ENCODE measurements at regions not wholly inside any gene's neighbourhood (a gene's known extent, or its start where the extent isn't known, plus 50 kb on each side); places are given as distances from the start of the nearest gene placed in this dataset.

DNA sequence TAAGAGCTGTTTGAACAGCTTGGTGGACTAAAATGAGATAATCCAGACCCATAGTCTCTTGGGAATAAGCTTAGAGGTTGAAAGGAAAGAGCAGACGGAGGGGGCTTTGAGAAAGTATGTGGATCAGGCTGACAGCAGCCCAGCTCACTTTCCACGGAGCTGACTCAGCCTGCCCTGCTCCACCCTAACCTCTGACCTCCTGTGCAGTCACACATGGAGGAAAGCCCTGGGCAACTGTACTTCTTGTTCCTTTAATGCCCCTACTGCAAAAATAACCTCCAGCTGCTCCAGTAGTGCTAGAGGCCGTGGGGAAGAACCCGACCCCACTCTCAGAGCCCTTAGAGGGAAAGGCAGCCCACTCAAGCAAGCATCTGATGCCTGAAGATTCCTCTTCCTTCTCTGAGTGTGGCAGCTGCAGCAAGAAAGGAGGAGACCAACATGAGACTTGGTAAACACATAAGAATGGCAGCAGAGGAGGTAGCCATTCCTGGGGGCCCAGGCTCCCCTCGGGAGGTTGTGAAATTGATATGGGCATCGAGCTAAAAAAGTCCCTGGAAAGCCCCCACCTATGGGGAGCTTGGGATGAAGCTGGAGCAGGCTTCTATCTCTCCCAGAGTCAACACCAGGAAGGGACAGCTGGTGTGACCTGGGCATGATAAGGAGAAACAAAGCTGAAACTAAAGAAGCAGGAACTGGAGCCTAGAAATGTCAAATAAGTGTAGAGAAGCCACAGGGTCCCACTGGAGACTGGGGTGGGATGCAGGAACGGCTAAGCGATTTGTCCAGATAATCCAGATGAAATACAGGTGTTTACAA, 204.3 kb downstream of the PIK3R1 start:
- Histone ChIP-seq H4K20me1 (no peaks in the 10 kb centered on the region), H3K4me3 (no peak overlapping the region), H3K9ac (no peak overlapping the region), H3K9me3 (replicated peaks in 1 of 11) (no peaks in the 10 kb centered on the region), H3K4me1 (peaks cover 20 to 52% (median 26%) of the 10 kb centered on the region in 10 experiments), H3K27ac (peak overlapping the region in 1 of 11 experiments; percentile 39; a peak in 1 of 22 replicates), H3K4me2 (peak overlapping the region; percentile 45 to 78 (median 55)), H3K27me3 (no peaks in the 10 kb centered on the region), H3K36me3 (no peaks in the 10 kb centered on the region)
- no peak for TF ChIP-seq Cebpa-rat (IDR thresholded peaks at IDR 0.05)

DNA sequence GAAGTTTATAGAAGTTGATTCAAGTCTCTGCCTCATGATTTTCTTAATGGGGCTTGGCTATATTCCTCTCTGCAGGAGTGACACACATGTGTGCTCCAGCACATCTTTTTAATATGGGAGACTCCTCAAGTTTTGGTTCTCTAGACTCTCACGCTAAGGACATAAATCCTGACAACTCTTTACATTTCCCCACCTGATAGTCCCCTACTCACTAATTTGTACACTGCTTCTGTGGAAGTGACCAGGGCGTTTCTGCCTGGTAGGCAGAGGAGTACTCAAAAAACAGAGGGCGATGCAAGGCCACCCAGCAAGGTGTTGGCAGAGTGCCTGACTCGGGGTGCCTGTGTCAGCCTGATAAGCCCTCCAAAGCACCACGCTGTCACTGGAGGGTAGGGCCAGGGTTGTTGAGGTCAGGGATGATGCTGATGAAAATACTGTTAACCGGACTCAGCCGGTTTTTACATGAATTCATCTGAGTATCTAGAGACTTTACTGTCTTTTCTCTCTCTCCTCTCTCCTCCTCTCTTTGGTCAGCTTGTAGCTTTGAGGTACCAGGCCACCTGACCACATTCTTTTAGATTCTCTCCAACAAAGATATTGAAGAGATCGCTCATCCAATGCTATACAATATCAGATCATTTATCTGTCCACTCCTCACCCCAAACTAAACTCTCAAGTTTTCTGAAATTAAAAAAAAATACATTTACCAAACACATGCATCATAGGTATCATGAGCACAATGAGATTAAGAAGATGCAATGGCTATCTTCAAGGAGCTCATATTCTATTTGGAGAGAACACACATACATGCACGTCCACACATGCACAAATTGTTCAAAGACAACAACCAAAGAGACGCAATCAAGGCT, 205.2 kb downstream of the PIK3R1 start:
- Histone ChIP-seq H3K9ac (no peak overlapping the region), H3K4me2 (peak overlapping the region in 9 of 11 experiments; percentile 45 to 70 (median 53); a peak in 8 of 22 replicates)

DNA sequence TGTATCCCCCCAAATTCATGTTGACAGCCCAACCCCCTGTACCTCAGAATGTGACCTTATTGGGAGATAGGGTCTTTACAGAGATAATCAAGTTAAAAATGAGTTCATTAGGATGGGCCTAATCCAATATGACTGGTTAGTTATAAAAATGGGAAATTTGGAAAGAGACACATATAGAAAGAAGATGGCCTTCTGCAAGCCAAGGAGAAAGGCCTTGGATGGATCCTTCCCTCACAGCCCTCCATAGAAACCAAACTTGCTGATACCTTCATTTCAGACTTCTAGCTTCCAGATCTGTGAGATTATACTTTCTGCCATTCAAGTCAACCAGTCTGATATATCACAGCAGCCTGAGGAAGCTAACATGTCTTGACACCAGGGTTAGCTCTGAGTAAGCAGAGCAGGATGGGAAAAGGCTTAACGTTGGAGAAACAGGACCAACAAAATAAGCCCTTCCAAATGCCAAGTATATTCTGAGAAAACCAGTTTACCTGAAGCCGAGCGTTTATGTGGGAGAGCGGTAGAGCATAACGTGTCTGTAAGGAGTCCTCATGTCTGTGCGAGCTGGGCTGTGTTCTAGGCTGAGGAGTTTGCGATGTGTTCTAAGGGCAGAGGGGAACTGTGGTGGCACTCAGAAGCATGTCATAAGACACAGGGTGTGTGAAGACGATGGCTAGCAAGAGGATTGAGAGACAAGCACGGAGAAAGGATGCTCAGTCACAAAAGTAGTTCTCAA, 206.1 kb downstream of the PIK3R1 start:
- H3K4me3 ChIP-seq, result no peak overlapping the region
- H3K27ac ChIP-seq, result no peak overlapping the region
- H3K9me3 ChIP-seq (replicated peaks in 1 of 11), result no peaks in the 10 kb centered on the region
- no peaks in the 10 kb centered on the region for H3K36me3 ChIP-seq
- peaks cover 16 to 57% (median 26%) of the 10 kb centered on the region in 10 experiments for H3K4me1 ChIP-seq
- no peak overlapping the region for H3K4me2 ChIP-seq
- H3K27me3 ChIP-seq, result no peaks in the 10 kb centered on the region
- no peak overlapping the region for H3K9ac ChIP-seq
- no peaks in the 10 kb centered on the region for H4K20me1 ChIP-seq
- no peak for TF ChIP-seq Cebpa-rat (IDR thresholded peaks at IDR 0.05)

More for the DNA sequence above, 205.2 kb downstream of the PIK3R1 start:
- H3K27ac ChIP-seq, result no peak overlapping the region
- H3K4me3 ChIP-seq, result no peak overlapping the region
- no peaks in the 10 kb centered on the region for H3K9me3 ChIP-seq (replicated peaks in 1 of 11)
- H3K27me3 ChIP-seq, result no peaks in the 10 kb centered on the region
- no peaks in the 10 kb centered on the region for H4K20me1 ChIP-seq
- no peak for TF ChIP-seq Cebpa-rat (IDR thresholded peaks at IDR 0.05)
- no peaks in the 10 kb centered on the region for H3K36me3 ChIP-seq
- peaks cover 19 to 52% (median 27%) of the 10 kb centered on the region in 10 experiments for H3K4me1 ChIP-seq

DNA sequence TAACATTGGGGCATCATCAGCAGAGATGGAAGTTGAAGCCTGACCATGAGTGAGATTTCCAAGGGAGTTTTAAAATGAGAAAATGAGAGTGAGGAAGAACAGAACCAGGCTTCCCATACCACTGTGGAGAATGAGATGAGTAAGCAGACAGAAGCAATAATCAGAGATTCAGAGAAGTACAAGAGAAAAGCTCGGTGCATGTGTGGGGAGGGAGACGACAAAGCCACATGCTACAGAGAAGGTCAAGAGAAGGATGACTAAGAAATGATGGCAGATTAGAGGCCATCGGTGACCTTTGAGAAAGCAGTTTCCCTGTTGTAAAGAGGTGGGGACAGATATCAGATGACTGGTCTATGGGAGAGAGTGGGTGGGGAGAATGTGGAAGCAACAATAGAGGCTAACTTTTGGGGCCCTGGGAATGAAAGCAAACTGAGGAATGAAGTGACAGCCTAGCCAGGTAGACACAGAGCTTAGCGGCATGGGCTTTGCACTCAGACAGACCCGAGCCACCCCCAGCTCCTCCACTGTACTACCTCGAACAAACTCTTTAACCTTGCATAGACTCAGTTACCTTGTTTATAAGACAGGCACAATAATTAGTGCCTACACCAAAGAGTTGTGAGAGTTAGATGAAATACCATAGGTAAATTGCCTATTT, 207.7 kb downstream of the PIK3R1 start:
- no peaks in the 10 kb centered on the region for H3K27me3 ChIP-seq
- TF ChIP-seq Cebpa-rat (IDR thresholded peaks at IDR 0.05), result no peak
- H3K4me2 ChIP-seq, result peak overlapping the region in 2 of 11 experiments; percentile 35 to 51; a peak in 4 of 22 replicates
- H4K20me1 ChIP-seq, result no peaks in the 10 kb centered on the region
- no peak overlapping the region for H3K4me3 ChIP-seq
- no peaks in the 10 kb centered on the region for H3K36me3 ChIP-seq
- H3K9me3 ChIP-seq (replicated peaks in 1 of 11), result no peaks in the 10 kb centered on the region
- peaks cover 16 to 57% (median 26%) of the 10 kb centered on the region in 10 experiments for H3K4me1 ChIP-seq
- no peak overlapping the region for H3K27ac ChIP-seq
- no peak overlapping the region for H3K9ac ChIP-seq

DNA sequence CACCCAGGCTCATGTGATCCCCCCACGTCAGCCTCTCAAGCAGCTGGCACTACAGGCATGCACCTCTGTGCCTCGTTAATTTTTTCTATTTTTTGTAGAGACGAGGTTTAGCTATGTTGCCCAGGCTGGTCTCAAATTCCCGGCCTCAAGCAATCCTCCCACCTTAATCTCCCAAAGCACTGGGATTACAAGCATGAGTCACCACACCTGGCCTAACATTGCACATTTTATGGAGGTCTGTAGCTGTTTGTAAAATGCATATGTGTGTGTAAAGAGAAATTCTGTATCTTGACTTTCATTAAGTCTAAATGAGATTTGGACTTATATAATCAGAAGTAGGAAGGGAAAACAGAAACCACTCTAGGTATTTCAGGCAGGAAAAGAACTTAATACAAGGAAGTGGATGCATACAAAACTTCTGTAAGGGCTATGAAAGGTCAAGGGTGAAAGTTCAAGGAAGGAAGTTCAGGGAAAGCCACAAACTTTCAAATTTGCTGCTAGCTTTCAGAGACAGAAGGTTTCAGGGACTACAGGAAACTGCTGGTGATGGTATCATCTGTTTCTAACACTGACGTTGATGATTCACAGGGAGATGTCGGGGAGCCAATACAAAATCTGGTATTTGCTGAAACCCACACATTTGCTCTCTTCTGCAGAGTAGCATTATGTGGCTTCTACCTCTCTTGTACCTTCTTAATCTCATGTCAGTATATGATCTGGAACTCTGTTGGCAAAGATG, 209.4 kb downstream of the PIK3R1 start:
- no peaks in the 10 kb centered on the region for H3K36me3 ChIP-seq
- no peak overlapping the region for H3K9ac ChIP-seq
- H3K4me1 ChIP-seq, result peaks cover 9 to 47% (median 15%) of the 10 kb centered on the region in 10 experiments
- H3K27ac ChIP-seq, result peak overlapping the region in 1 of 11 experiments; percentile 30; a peak in 1 of 22 replicates
- no peaks in the 10 kb centered on the region for H3K9me3 ChIP-seq (replicated peaks in 1 of 11)
- no peak for TF ChIP-seq Cebpa-rat (IDR thresholded peaks at IDR 0.05)
- peak overlapping the region; percentile 14 to 73 (median 41); a peak in 18 of 22 replicates for H3K4me2 ChIP-seq
- no peaks in the 10 kb centered on the region for H3K27me3 ChIP-seq
- no peak overlapping the region for H3K4me3 ChIP-seq
- no peaks in the 10 kb centered on the region for H4K20me1 ChIP-seq

DNA sequence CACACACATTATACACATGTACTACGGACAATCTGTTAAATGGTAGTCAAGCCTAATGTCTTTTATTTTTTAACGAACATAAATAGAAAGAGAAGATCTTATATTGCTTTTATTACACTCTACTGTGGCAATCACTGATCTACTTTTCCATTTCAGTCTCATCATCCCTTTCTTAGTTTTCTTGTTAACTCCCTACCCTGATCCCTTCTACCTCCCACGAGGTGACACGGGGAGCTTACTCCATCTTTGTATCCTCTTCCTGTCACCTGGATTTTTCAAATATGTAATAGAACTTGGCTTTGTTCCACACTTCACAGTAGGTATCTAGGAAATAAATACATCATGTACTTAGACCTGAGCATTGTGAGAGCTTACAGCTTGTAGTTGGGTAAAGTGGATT, 211.0 kb downstream of the PIK3R1 start:
- Histone ChIP-seq H3K27me3 (no peaks in the 10 kb centered on the region), H3K27ac (no peak overlapping the region), H3K4me2 (peak overlapping the region in 2 of 11 experiments; percentile 45 to 73; a peak in 3 of 22 replicates), H3K4me1 (peaks cover 6 to 42% (median 11%) of the 10 kb centered on the region in 10 experiments; a peak in 19 of 20 replicates), H3K4me3 (no peak overlapping the region), H3K36me3 (no peaks in the 10 kb centered on the region), H4K20me1 (no peaks in the 10 kb centered on the region), H3K9me3 (replicated peaks in 1 of 11) (no peaks in the 10 kb centered on the region), H3K9ac (no peak overlapping the region)
- no peak for TF ChIP-seq Cebpa-rat (IDR thresholded peaks at IDR 0.05)

DNA sequence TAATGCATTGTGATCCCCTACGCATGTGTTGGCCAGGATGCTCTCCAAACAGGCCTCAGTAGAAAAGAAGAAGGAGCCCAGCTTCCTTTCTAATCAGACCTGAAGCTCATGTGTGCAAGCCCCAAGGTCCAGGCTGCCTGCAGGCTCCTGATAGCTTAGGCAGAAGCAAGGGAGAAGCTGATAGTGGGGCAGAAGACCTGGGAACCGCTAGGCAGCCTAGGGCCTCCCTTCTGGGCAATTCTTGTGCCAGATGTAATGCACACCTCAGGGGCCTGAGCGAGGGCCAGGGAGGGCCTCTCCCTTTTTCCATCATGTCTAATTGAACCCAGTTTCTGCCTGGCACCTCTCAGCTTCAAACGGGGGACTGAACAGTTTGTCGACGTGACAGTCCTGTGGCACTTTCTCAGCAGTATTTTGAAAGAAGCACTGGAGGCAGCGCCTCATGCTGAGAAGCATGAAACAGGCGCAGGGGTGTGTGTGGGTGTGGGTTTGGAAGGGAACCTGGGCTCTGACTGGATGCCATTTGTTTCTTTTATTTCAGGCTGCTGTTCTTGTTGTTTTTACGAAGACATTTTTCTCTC, 212.8 kb downstream of the PIK3R1 start:
- Histone ChIP-seq H3K36me3 (no peaks in the 10 kb centered on the region), H3K4me2 (no peak overlapping the region), H3K27me3 (no peaks in the 10 kb centered on the region), H3K9ac (no peak overlapping the region), H3K4me3 (no peak overlapping the region), H3K4me1 (peaks cover 6 to 47% (median 12%) of the 10 kb centered on the region in 10 experiments; a peak in 19 of 20 replicates), H3K9me3 (replicated peaks in 1 of 11) (no peaks in the 10 kb centered on the region), H4K20me1 (no peaks in the 10 kb centered on the region), H3K27ac (no peak overlapping the region)
- TF ChIP-seq Cebpa-rat (IDR thresholded peaks at IDR 0.05), result no peak

DNA sequence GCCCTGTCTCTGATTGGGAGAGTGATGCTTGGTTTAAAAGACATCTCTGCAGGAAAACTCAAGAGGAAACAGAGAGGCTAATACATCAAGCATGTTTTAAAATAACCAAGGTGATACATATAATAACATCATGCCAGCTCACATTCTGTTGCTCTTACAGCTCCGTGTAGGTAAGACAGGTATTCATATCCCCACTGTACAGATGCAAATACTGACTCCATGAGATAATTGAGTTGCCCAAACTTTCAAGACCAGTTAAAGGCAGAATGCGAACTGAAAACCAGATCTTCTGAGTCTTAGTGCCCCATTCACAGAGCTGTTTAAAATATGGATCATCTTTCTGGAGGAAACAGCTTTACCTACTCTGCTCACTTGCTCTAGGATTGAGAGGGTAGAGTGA, 214.0 kb downstream of the PIK3R1 start:
- Histone ChIP-seq H3K4me3 (no peak overlapping the region), H3K4me1 (peaks cover 14 to 47% (median 22%) of the 10 kb centered on the region in 10 experiments), H4K20me1 (no peaks in the 10 kb centered on the region), H3K27ac (no peak overlapping the region), H3K9me3 (replicated peaks in 1 of 11) (no peaks in the 10 kb centered on the region), H3K4me2 (no peak overlapping the region), H3K36me3 (no peaks in the 10 kb centered on the region), H3K9ac (no peak overlapping the region), H3K27me3 (no peaks in the 10 kb centered on the region)
- no peak for TF ChIP-seq Cebpa-rat (IDR thresholded peaks at IDR 0.05)

Data from BLaER1 treated with 17β-estradiol and CSF1 and Interleukin-3, amounts not matched to agents 10 nM and 100 nM (cell line).